OCI-LY7 (cell line): ENCODE measurements at regions not wholly inside any gene's neighbourhood (a gene's known extent, or its start where the extent isn't known, plus 50 kb on each side); places are given as distances from the start of the nearest gene placed in this dataset.

Experiments
- EZH2phosphoT487 ChIP-seq: fragments of 200-600 bp; sonication (generic); IDR thresholded peaks from 2 replicates; pipeline ENCODE4 v1.6.1; 2018; ENCODE audit warnings: low read depth, borderline replicate concordance, mild to moderate bottlenecking, mixed run types, antibody characterized with exemption, low read length, moderate library complexity, mixed read lengths
- TF ChIP-seq, protein P1 (sequence below): fragments of 200-600 bp; sonication (generic); conservative IDR thresholded peaks from 2 replicates; pipeline ENCODE4 v1.5.1; 2014; ENCODE audit warnings: mild to moderate bottlenecking, antibody characterized with exemption, low read length, moderate library complexity, mixed read lengths

DNA sequence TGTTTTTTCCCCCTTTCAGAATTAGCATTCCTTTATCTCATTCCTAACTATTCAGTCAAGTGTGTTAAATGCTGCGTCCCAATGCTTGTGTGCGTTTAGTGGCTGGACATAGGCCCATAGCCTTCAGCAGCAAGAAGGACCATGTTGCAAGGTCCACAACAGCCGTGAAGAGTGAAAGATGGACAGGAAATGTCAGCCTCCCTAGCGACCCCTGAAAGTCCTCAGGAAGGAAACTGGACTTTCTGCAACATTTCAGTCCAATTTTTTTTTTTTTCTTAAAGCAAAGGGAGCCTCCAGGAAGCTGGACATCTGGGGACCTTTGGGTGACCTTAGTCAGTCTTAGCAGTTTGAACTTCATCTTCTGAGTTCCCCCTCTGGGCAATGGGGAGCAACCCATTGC, 550.7 kb upstream of the MGMT start:
- TF ChIP-seq, protein P1, sequence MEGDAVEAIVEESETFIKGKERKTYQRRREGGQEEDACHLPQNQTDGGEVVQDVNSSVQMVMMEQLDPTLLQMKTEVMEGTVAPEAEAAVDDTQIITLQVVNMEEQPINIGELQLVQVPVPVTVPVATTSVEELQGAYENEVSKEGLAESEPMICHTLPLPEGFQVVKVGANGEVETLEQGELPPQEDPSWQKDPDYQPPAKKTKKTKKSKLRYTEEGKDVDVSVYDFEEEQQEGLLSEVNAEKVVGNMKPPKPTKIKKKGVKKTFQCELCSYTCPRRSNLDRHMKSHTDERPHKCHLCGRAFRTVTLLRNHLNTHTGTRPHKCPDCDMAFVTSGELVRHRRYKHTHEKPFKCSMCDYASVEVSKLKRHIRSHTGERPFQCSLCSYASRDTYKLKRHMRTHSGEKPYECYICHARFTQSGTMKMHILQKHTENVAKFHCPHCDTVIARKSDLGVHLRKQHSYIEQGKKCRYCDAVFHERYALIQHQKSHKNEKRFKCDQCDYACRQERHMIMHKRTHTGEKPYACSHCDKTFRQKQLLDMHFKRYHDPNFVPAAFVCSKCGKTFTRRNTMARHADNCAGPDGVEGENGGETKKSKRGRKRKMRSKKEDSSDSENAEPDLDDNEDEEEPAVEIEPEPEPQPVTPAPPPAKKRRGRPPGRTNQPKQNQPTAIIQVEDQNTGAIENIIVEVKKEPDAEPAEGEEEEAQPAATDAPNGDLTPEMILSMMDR, result no peak
- TF ChIP-seq EZH2phosphoT487, result no peak
